HG03432 (cell line): ENCODE measurements at regions not wholly inside any gene's neighbourhood (a gene's known extent, or its start where the extent isn't known, plus 50 kb on each side); places are given as distances from the start of the nearest gene placed in this dataset.
"Not testable (repeated sequence)": the region's sequence is repeated elsewhere in the genome, so short reads cannot be mapped to it uniquely, and the experiment has no call there.

Source experiments
- ATAC-seq: cut with Tn5 transposase; IDR thresholded peaks from one replicate; pipeline ENCODE4 v1.9.1; 2021; ENCODE audit warnings: mild to moderate bottlenecking, moderate library complexity; ENCODE audit not compliant: unreplicated experiment

GRCh38 chr13:66237411-66238062 lies 992.6 kb downstream of the PCDH9 start:
- ATAC-seq: no peak

- no peak for ATAC-seq
Measured at GRCh38 chr13:66234159-66234558, 996.0 kb downstream of the PCDH9 start.

GRCh38 chr13:66231958-66232357 lies 998.2 kb downstream of the PCDH9 start:
- not testable (repeated sequence) for ATAC-seq

GRCh38 chr13:66225072-66225471 lies 1005.1 kb downstream of the PCDH9 start:
- ATAC-seq: no peak

GRCh38 chr13:66224663-66225062 lies 1005.5 kb downstream of the PCDH9 start:
- no peak for ATAC-seq

- no peak for ATAC-seq
Measured at GRCh38 chr13:66222926-66223325, 1007.2 kb downstream of the PCDH9 start.

- ATAC-seq: no peak
Measured at GRCh38 chr13:66222127-66222526, 1008.0 kb downstream of the PCDH9 start.

GRCh38 chr13:66219506-66219905 lies 1010.6 kb downstream of the PCDH9 start:
- no peak for ATAC-seq

GRCh38 chr13:66218583-66218982 lies 1011.6 kb downstream of the PCDH9 start:
- ATAC-seq: no peak

GRCh38 chr13:66216728-66217127 lies 1013.4 kb downstream of the PCDH9 start:
- ATAC-seq: no peak

- no peak for ATAC-seq
Measured at GRCh38 chr13:66214467-66214866, 1015.7 kb downstream of the PCDH9 start.

GRCh38 chr13:66212511-66212910 lies 1017.6 kb downstream of the PCDH9 start:
- ATAC-seq: peak; percentile 61

- no peak for ATAC-seq
Measured at GRCh38 chr13:66210677-66211076, 1019.5 kb downstream of the PCDH9 start.

GRCh38 chr13:66208589-66208988 lies 1021.5 kb downstream of the PCDH9 start:
- ATAC-seq: no peak

GRCh38 chr13:66207610-66208009 lies 1022.5 kb downstream of the PCDH9 start:
- no peak for ATAC-seq

- no peak for ATAC-seq
Measured at GRCh38 chr13:66205807-66206206, 1024.3 kb downstream of the PCDH9 start.

- ATAC-seq: no peak
Measured at GRCh38 chr13:66200555-66200954, 1029.6 kb downstream of the PCDH9 start.

- no peak for ATAC-seq
Measured at GRCh38 chr13:66195238-66195637, 1034.9 kb downstream of the PCDH9 start.

- ATAC-seq: no peak
Measured at GRCh38 chr13:66189986-66190385, 1040.2 kb downstream of the PCDH9 start.

GRCh38 chr13:66180836-66181235 lies 1049.3 kb downstream of the PCDH9 start:
- no peak for ATAC-seq

GRCh38 chr13:66171920-66172319 lies 1058.2 kb downstream of the PCDH9 start:
- ATAC-seq: no peak

GRCh38 chr13:66162470-66162869 lies 1067.7 kb downstream of the PCDH9 start:
- no peak for ATAC-seq

GRCh38 chr13:66159511-66159910 lies 1070.6 kb downstream of the PCDH9 start:
- ATAC-seq: peak; percentile 81
